ENCODE measurements at regions not wholly inside any gene's neighbourhood (a gene's known extent, or its start where the extent isn't known, plus 50 kb on each side); places are given as distances from the start of the nearest gene placed in this dataset.

- no peak for TF ChIP-seq POLR2A (IDR thresholded peaks at IDR 0.05; ENCODE audit: low read depth, low read length)
- TF ChIP-seq CTCF (IDR thresholded peaks at IDR 0.05; ENCODE audit: extremely low read depth in 1 of 2, insufficient read depth in 1 of 2, low read depth in 1 of 2, low read length in 2 of 2) = no peak
- no peak for TF ChIP-seq EZH2 (IDR thresholded peaks at IDR 0.05; ENCODE audit: borderline replicate concordance, low read depth, low read length, severe bottlenecking)
- TF ChIP-seq MAX (IDR thresholded peaks at IDR 0.05; ENCODE audit: insufficient read depth, insufficient read length) = no peak
- no peak for TF ChIP-seq JUN (IDR thresholded peaks at IDR 0.05; ENCODE audit: borderline replicate concordance, insufficient read depth, insufficient read length, low read depth)
- TF ChIP-seq POLR2AphosphoS5 (IDR thresholded peaks at IDR 0.05; ENCODE audit: insufficient read depth, low read depth, low read length) = no peak
These were observed 67.0 kb downstream of the PTTG1 start for GRCh38 chr5:160488394-160489325.
